Lower leg skin (tissue), 3 donors: ENCODE measurements at regions not wholly inside any gene's neighbourhood (a gene's known extent, or its start where the extent isn't known, plus 50 kb on each side); places are given as distances from the start of the nearest gene placed in this dataset.

Source experiments
- CTCF ChIP-seq, 3 donors: fragments of 450-650 bp; IDR thresholded peaks; one replicate each; pipeline ENCODE4 v1.5.1; 2016; ENCODE audit warnings: antibody characterized with exemption in 3 of 3, mild to moderate bottlenecking in 3 of 3, moderate library complexity in 2 of 3
- POLR2A ChIP-seq, 2 donors: fragments of 450-650 bp; IDR thresholded peaks; one replicate each; pipeline ENCODE4 v1.6.1; 2016 to 2017; ENCODE audit warnings: antibody characterized with exemption in 2 of 2, mild to moderate bottlenecking in 1 of 2, moderate library complexity in 1 of 2

GRCh38 chr6:139518556-139519091, 144.2 kb upstream of the CITED2 start:
- TF ChIP-seq CTCF (IDR thresholded peaks at IDR 0.05): no peak
- no peak for TF ChIP-seq POLR2A (IDR thresholded peaks at IDR 0.05)
